SKM-1 treated with dmso at 0.1 percent for 144 hours (cell line): ENCODE measurements at regions not wholly inside any gene's neighbourhood (a gene's known extent, or its start where the extent isn't known, plus 50 kb on each side); places are given as distances from the start of the nearest gene placed in this dataset.
"Not testable (repeated sequence)": the region's sequence is repeated elsewhere in the genome, so short reads cannot be mapped to it uniquely, and the experiment has no call there.

Source experiments
- DNase-seq: peaks from one replicate; lab custom pipeline; 2025; ENCODE audit not compliant: unreplicated experiment; lab: John Stamatoyannopoulos, UW

DNA sequence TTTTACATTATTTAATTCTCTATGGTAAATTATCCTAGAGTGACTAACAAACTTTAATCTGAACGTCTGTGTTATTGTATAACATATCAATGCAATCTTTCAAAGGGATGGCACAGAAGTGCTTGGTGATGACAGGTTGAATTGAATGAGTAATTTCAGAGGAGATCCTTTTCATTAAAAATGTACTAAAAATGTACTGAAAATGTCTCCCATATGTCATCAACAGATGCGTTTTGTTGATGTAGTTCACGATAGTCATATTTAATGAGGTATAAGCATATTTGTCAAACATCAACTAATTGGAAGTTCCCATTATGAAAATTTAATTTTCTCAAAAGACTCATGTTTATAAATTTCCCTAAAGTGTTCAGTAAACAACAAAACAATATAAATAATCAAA, 1434.7 kb upstream of the PCDH20 start:
- no peak for DNase-seq

- DNase-seq, result no peak
Measured at GRCh38 chr13:62847520-62847919, 1431.9 kb upstream of the PCDH20 start.

- DNase-seq, result no peak
Measured at GRCh38 chr13:62846302-62846701, 1430.7 kb upstream of the PCDH20 start.

DNA sequence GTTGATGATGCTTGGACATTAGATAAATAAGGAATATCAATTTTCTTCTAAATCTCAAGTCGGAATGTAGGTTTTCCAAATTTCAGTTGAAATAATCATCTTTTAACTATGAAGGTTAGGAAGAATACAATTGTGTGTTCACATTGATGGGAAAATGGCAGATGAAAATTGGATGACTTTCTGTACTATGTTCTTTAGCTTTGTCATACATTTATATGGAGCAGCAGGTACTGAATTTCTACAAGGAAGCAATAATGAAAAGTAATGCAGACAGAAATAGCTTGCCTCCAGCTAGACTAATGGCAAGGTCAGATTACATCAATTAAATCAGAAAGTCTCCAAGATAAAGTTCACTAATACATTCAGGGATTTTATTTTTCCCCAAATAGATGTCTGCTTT, 1423.7 kb upstream of the PCDH20 start:
- no peak for DNase-seq

DNA sequence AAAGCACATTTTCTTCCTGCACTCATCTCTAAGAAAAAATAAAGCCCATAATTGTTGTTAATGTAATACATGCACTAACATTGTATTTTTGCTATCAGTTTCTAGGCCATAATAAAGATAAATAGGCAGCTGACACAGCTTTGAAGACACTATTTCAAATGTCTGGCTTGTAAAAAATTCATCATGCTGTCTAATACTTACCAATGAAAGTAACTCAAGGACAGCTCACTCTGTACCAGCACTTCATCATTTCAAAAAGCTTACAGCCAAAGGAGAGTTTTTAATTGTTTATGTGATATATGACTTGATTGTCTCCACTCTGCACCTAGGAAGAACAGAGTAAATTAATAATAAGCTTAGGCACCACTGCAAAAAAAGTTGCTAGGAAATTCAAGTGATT, 1423.3 kb upstream of the PCDH20 start:
- DNase-seq, result no peak

DNA sequence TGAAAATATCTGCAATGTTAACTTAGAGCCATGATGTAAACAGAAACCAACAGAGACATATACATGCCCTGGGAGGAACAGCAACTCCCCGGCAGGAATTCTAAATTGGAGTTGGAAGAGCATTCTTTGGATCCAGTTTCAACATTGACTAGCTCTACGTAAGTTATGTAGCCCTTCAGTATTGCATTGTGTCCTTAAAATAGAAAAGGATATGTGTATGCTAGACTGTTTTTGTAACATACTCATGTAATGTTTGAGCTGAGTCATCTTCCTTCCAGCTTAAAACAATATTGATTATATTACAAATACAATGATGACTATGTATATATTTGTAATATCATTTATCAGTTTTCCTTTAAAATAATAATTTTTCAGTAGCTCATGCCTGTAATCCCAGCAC, 1422.2 kb upstream of the PCDH20 start:
- no peak for DNase-seq

- DNase-seq, result no peak
Measured at GRCh38 chr13:62829486-62829885, 1413.8 kb upstream of the PCDH20 start.

DNA sequence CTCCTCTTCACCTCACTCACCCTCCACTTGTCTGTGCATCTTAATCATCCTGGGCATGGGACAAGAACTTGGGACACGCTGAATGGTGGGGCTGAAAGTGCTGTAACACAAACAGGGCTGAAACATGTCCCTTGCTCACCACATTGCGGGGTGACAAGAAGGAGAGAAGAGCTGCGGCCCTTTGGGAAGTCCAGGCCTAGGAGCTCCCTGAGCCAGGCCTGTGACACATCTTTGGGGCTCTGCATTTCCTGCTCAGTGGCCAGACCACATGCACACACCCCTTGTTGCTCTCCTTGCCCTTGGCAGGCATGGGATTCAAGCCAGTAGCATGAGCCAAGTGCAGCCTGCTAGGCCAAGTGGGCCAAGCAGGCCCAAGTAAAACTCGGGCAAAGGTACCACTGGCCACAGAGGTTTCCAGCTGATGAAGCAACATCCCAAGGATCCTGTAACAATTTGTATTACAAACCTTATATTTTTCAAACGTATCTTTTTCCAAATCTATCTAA, 1384.3 kb upstream of the PCDH20 start:
- no peak for DNase-seq

GRCh38 chr13:62799038-62799535, 1383.4 kb upstream of the PCDH20 start:
- DNase-seq, result no peak

GRCh38 chr13:62793850-62794249, 1378.2 kb upstream of the PCDH20 start:
- no peak for DNase-seq

DNA sequence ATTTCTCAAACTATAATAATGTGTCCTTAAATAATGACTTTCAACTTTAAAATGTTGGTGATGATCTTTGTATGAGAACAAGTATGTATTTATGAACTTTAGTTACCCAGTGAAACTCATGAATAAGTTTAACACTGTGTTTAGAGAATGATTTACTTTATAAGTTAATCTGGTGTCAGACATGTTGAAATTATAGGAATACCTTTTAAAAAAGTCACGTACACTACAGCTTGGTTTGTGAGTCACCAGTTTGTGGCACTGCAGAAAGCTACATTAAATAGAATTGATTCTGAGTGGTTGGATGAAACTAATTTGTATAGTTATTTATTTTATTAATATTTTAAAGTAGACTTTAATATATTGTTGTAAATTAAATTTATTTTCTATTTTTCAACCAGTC, 1366.2 kb upstream of the PCDH20 start:
- no peak for DNase-seq

- DNase-seq, result no peak
Measured at GRCh38 chr13:62779161-62779560, 1363.5 kb upstream of the PCDH20 start.

- DNase-seq, result no peak
Measured at GRCh38 chr13:62767473-62767872, 1351.8 kb upstream of the PCDH20 start.

GRCh38 chr13:62760724-62761123, 1345.1 kb upstream of the PCDH20 start:
- no peak for DNase-seq

DNA sequence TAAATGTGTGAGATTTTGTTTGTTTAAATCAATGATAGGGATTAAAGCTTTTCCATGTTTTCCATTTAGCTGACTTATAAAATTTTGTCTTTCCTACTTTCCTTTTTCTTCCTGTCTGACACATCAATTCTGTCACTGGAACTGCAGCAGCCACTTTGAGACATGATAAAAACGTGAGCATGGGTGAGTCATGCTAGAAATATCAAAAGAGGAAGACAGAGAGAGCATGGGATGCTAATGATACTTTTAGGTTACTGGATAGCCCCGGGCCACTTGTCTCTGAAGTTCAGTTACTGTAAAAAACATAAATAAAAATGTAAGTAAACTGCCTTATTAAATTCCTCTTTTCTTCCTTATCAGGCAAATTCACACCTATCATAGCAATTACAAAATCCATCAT, 1332.0 kb upstream of the PCDH20 start:
- DNase-seq, result no peak

GRCh38 chr13:62747152-62747551, 1331.5 kb upstream of the PCDH20 start:
- DNase-seq, result no peak

GRCh38 chr13:62729746-62730145, 1314.1 kb upstream of the PCDH20 start:
- DNase-seq, result not testable (repeated sequence)

- no peak for DNase-seq
Measured at GRCh38 chr13:62721893-62722292, 1306.2 kb upstream of the PCDH20 start.

- not testable (repeated sequence) for DNase-seq
Measured at GRCh38 chr13:62711948-62712347, 1296.3 kb upstream of the PCDH20 start.

DNA sequence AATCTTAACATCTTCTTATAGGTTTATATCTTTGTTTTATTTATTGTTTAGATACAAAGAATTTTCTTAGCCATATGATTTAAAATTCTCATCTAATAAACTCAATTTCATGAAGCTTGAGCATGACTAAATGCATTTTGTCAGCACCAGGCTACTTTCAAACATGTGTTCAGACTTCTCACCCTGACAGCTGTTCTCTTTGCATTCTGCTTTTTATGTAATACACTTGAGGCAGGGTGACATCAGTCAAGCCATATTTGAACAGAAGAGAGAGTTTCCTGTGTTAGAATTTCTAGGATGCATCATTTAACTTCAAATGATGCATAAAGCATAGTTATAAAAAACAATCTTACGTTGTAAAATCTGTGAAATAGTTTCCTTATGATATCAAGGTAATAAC, 1295.1 kb upstream of the PCDH20 start:
- DNase-seq, result no peak

DNA sequence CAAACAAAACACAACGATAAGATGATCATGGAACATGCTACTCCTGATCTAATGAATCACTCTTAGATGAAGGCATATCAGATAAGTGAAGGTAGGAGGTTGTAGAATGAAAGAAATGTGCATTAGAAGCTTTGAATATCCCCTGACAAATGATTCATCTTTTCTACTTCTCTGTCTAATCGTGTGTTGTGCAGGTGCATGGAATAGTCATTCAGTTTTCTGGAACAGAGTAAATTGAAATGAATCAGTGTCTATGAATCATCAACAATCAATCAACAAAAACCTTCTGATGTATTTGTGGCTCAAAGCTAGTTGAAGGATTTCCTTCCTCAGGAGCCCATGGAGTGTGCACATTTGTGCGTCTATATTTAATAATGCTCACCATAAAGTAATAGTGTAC, 1290.4 kb upstream of the PCDH20 start:
- DNase-seq, result no peak

GRCh38 chr13:62704875-62705274, 1289.2 kb upstream of the PCDH20 start:
- no peak for DNase-seq

- DNase-seq, result no peak
Measured at GRCh38 chr13:62702502-62702901, 1286.9 kb upstream of the PCDH20 start.

DNA sequence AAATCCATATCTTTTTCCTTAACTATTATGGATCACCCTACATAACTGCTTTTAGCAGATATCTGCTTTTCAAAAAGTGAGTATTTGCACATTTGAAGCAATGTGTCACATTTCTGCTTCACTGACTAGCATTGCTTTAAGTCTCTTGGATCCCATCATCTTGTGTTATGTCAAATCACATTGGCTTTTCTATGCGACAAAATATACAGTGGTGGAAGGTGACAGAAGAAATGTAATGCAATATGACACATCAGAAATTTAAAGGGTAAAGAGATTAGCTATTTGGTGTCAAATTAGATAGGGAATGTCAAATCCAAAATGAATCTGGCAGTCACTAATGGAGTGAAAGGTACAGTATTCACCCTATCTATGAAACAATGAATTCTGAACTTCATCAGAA, 1282.1 kb upstream of the PCDH20 start:
- no peak for DNase-seq
